ENCODE measurements at regions not wholly inside any gene's neighbourhood (a gene's known extent, or its start where the extent isn't known, plus 50 kb on each side); places are given as distances from the start of the nearest gene placed in this dataset.
"Not testable (repeated sequence)": the region's sequence is repeated elsewhere in the genome, so short reads cannot be mapped to it uniquely, and the experiment has no call there.

GRCh38 chr9:41787951-41788350 is 341.3 kb downstream of the CNTNAP3B start:
- H3K27ac ChIP-seq; H3K9me3 ChIP-seq (replicated peaks in 1 of 3); DNase-seq; H3K36me3 ChIP-seq (replicated peaks in 1 of 2); H3K4me1 ChIP-seq (replicated peaks in 1 of 2); H3K4me3 ChIP-seq; intact Hi-C loops (cut with DNase I); H3K27me3 ChIP-seq: not testable (repeated sequence)
- 14 to 66% (median 40%) methylated on average over 1 of the region's 1 CpG for WGBS, 4 donors

DNA sequence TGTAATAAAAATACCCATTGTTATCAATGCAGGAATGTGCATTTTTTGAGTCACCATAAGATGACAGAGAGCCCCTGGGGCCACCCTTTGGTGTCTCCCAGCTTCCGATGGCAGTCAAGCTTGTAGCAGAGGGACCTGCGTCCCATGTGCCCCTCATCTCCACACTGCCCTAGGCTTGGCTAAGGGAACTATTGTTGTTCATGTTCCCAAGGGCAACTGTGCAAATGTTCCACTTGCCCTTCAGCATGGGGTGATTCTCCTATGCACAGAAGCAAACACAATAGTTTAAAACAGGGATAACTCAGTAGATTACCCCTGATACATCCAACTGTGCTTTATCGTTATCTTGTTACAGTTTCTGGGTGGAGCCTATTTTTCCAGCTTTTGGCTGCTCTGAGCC is 342.0 kb downstream of the CNTNAP3B start:
- H3K36me3 ChIP-seq (replicated peaks in 1 of 2); H3K9me3 ChIP-seq (replicated peaks in 1 of 3); DNase-seq; H3K27ac ChIP-seq; intact Hi-C loops (cut with DNase I); H3K27me3 ChIP-seq; H3K4me3 ChIP-seq; H3K4me1 ChIP-seq (replicated peaks in 1 of 2): not testable (repeated sequence)
- 94 to 96% (median 96%) methylated on average over 2 to 3 of the region's 3 CpGs; no CpG with 5 or more reads in 1 of the 4 donors for WGBS, 4 donors

DNA sequence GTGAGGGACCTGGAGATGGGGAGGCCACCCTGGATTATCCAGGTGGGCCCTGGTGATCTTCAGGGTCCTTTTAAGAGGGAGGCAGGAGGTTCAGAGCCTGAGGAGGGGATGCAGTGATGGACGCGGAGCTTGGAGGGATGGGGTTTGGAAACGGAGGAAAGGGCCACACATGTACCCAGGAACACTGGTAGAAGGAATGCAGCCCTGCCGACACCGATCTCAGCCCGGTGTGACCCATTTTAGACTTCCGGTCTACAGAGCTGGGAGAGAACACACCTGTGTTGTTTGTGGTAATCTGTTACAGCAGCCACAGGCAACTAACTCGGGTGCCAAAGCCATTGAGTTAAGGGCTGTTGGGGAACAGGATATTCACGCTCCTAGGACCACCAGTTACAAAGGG is 345.2 kb downstream of the CNTNAP3B start:
- WGBS, 4 donors: 85 to 98% (median 94%) methylated on average over 7 of the region's 9 CpGs
- intact Hi-C loops (cut with DNase I); H3K4me3 ChIP-seq; H3K9me3 ChIP-seq (replicated peaks in 1 of 3); H3K27ac ChIP-seq; H3K36me3 ChIP-seq (replicated peaks in 1 of 2); H3K4me1 ChIP-seq (replicated peaks in 1 of 2); H3K27me3 ChIP-seq; DNase-seq: not testable (repeated sequence)

GRCh38 chr9:41783070-41783810 is 346.0 kb downstream of the CNTNAP3B start:
- H3K4me3 ChIP-seq; H3K27me3 ChIP-seq; H3K9me3 ChIP-seq (replicated peaks in 1 of 3); H3K27ac ChIP-seq; DNase-seq; H3K36me3 ChIP-seq (replicated peaks in 1 of 2); H3K4me1 ChIP-seq (replicated peaks in 1 of 2); intact Hi-C loops (cut with DNase I): not testable (repeated sequence)
- 89 to 94% (median 92%) methylated on average over 16 to 24 of the region's 29 CpGs for WGBS, 4 donors

GRCh38 chr9:41781899-41782298 is 347.3 kb downstream of the CNTNAP3B start:
- H3K9me3 ChIP-seq (replicated peaks in 1 of 3); intact Hi-C loops (cut with DNase I); H3K36me3 ChIP-seq (replicated peaks in 1 of 2); DNase-seq; H3K4me3 ChIP-seq; H3K27me3 ChIP-seq; H3K4me1 ChIP-seq (replicated peaks in 1 of 2); H3K27ac ChIP-seq: not testable (repeated sequence)
- 88 to 95% (median 92%) methylated on average over 2 of the region's 2 CpGs for WGBS, 4 donors

- intact Hi-C loops (cut with DNase I); H3K4me3 ChIP-seq; H3K27ac ChIP-seq; H3K36me3 ChIP-seq (replicated peaks in 1 of 2); H3K9me3 ChIP-seq (replicated peaks in 1 of 3); DNase-seq; H3K4me1 ChIP-seq (replicated peaks in 1 of 2); H3K27me3 ChIP-seq: not testable (repeated sequence)
- 35 to 56% (median 50%) methylated on average over 10 to 14 of the region's 17 CpGs for WGBS, 4 donors
These were observed 349.3 kb downstream of the CNTNAP3B start for GRCh38 chr9:41779897-41780406.

GRCh38 chr9:41779192-41779591 is 350.0 kb downstream of the CNTNAP3B start:
- H3K27ac ChIP-seq; H3K4me1 ChIP-seq (replicated peaks in 1 of 2); H3K36me3 ChIP-seq (replicated peaks in 1 of 2); H3K9me3 ChIP-seq (replicated peaks in 1 of 3); H3K4me3 ChIP-seq; H3K27me3 ChIP-seq; intact Hi-C loops (cut with DNase I); DNase-seq: not testable (repeated sequence)
- WGBS, 4 donors: 86 to 92% (median 89%) methylated on average over 12 to 15 of the region's 15 CpGs

DNA sequence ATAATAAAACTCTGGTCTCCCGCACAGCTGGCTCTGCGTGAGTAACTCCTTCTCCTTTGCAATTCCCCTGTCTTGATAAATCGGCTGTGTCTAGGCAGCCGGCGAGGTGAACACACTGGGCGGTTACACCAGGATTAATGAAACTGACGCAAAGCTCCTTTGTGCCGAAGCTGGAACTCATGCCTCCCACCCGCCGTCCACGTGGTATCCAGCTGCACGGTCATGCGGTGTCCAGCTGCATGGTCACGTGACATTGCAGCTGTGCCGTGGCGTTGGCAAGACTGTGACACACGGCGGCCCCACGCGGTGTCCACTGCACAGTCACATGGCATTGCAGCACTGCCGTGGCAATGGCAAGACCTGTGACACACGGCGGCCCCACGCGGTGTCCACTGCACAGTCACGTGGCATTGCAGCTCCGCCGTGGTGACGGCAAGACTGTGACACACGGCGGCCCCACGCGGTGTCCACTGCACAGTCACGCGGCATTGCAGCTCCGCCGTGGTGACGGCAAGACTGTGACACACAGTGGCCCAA is 350.6 kb downstream of the CNTNAP3B start:
- 87 to 97% (median 95%) methylated on average over 20 to 38 of the region's 38 CpGs for WGBS, 4 donors
- H3K4me3 ChIP-seq; DNase-seq; H3K36me3 ChIP-seq (replicated peaks in 1 of 2); H3K27ac ChIP-seq; H3K27me3 ChIP-seq; H3K9me3 ChIP-seq (replicated peaks in 1 of 3); intact Hi-C loops (cut with DNase I); H3K4me1 ChIP-seq (replicated peaks in 1 of 2): not testable (repeated sequence)

GRCh38 chr9:41777536-41777935 is 351.7 kb downstream of the CNTNAP3B start:
- not testable (repeated sequence) for DNase-seq; H3K9me3 ChIP-seq (replicated peaks in 1 of 3)
- 70 to 75% (median 74%) methylated on average over 2 to 6 of the region's 10 CpGs; no CpG with 5 or more reads in 1 of the 4 donors for WGBS, 4 donors

DNA sequence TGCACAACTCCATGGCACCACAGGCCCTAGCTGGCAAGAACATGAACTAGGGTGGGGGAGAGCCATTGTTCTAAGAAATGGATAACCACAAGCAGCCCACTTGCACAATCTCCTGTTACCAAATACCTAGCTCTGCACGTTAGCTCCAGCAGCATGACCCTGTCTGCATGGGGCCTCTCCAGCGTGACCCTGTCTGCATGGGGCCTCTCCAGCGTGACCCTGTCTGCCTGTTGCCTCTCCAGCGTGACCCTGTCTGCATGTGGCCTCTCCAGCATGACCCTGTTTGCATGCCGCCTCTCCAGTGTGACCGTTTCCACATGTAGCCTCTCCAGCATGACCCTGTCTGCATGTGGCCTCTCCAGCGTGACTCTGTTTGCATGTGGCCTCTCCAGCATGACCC is 356.7 kb downstream of the CNTNAP3B start:
- H3K27me3 ChIP-seq; H3K27ac ChIP-seq; H3K4me1 ChIP-seq (replicated peaks in 1 of 2); H3K36me3 ChIP-seq (replicated peaks in 1 of 2); H3K4me3 ChIP-seq; intact Hi-C loops (cut with DNase I); H3K9me3 ChIP-seq (replicated peaks in 1 of 3): not testable (repeated sequence)
- WGBS, 4 donors: 50 to 59% (median 55%) methylated on average over 2 to 5 of the region's 7 CpGs; no CpG with 5 or more reads in 1 of the 4 donors
- peak in 2 of 7 donors; percentile 14 to 41 for DNase-seq

More at GRCh38 chr9:41777536-41777935, 351.7 kb downstream of the CNTNAP3B start:
- H3K36me3 ChIP-seq (replicated peaks in 1 of 2); H3K27ac ChIP-seq; H3K27me3 ChIP-seq; H3K4me3 ChIP-seq; H3K4me1 ChIP-seq (replicated peaks in 1 of 2); intact Hi-C loops (cut with DNase I): not testable (repeated sequence)

DNA sequence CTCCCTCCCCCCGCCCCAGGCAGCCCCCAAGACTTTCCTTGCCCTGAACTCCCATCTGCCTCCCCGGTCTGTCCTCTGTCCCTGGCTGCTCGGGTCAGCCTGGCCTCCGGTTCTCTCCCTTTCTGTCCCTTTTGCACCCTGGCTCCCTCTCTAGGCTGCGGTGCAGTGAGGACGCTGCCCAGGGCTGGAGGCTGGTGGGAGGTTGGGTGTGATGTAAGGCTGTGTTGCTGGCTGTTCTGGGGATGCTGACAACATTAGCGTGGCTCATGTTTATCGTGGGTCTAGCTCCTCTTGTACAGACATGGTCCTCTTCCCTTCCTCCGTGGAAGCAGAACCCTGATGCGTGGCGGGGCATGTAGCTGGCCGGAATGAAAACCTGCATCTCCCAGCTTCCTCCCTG is 357.5 kb downstream of the CNTNAP3B start:
- H3K27ac ChIP-seq; H3K27me3 ChIP-seq; H3K4me1 ChIP-seq (replicated peaks in 1 of 2); H3K4me3 ChIP-seq; H3K36me3 ChIP-seq (replicated peaks in 1 of 2); DNase-seq; H3K9me3 ChIP-seq (replicated peaks in 1 of 3); intact Hi-C loops (cut with DNase I): not testable (repeated sequence)
- WGBS, 4 donors: 69 to 84% (median 71%) methylated on average over 3 to 4 of the region's 12 CpGs; no CpG with 5 or more reads in 1 of the 4 donors

Data from adrenal gland (tissue), 9 donors.